ENCODE measurements at regions not wholly inside any gene's neighbourhood (a gene's known extent, or its start where the extent isn't known, plus 50 kb on each side); places are given as distances from the start of the nearest gene placed in this dataset.
"Not testable (repeated sequence)": the region's sequence is repeated elsewhere in the genome, so short reads cannot be mapped to it uniquely, and the experiment has no call there.

DNA sequence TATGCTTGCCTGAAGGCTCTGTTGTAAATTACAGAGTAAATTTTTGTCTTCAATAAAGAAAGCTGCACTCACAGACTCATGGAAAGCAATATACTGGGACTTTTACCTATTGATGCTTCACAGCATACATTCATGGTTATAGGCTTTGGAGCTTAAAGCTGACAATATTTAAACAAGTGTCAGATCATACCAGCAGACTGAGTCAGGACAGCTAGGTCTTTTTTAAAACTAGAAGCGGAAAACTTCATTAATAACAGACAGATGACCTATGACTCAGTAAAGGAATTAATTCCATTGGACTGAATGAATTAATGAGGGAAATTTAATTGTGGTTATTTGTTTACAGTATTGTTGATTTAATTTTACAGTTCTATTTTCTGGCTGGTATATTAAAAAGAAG lies 165.8 kb upstream of the DGKB start:
- CTCF ChIA-PET: no interaction called here
- Mint-ChIP-seq H3K9me3 (peaks cover 4% of the 10 kb centered on the region), H3K27ac (no peak overlapping the region), H3K4me1 (no peaks in the 10 kb centered on the region), H3K27me3 (no peaks in the 10 kb centered on the region), H3K4me3 (no peak overlapping the region), H3K36me3 (ENCODE audit: low read depth) (no peaks in the 10 kb centered on the region)
- TF ChIP-seq CTCF (IDR thresholded peaks at IDR 0.05): no peak
- intact Hi-C loops (cut with micrococcal nuclease): no loop called here
- POLR2A ChIA-PET: no interaction called here
- ATAC-seq (ENCODE audit: low read depth) (no peak), DNase-seq (no peak)

- POLR2A ChIA-PET: no interaction called here
- no peaks in the 10 kb centered on the region for H3K36me3 Mint-ChIP-seq (ENCODE audit: low read depth)
- H3K9me3 Mint-ChIP-seq: peaks cover 3% of the 10 kb centered on the region
- H3K27me3 Mint-ChIP-seq: no peaks in the 10 kb centered on the region
- DNase-seq (no peak), ATAC-seq (ENCODE audit: low read depth) (no peak)
- CTCF ChIA-PET: no interaction called here
- no peak overlapping the region for H3K27ac Mint-ChIP-seq
- intact Hi-C loops (cut with micrococcal nuclease): no loop called here
- H3K4me1 Mint-ChIP-seq: no peaks in the 10 kb centered on the region
- no peak overlapping the region for H3K4me3 Mint-ChIP-seq
- no peak for TF ChIP-seq CTCF (IDR thresholded peaks at IDR 0.05)
Observed at GRCh38 chr7:15057272-15057671, 154.7 kb upstream of the DGKB start.

DNA sequence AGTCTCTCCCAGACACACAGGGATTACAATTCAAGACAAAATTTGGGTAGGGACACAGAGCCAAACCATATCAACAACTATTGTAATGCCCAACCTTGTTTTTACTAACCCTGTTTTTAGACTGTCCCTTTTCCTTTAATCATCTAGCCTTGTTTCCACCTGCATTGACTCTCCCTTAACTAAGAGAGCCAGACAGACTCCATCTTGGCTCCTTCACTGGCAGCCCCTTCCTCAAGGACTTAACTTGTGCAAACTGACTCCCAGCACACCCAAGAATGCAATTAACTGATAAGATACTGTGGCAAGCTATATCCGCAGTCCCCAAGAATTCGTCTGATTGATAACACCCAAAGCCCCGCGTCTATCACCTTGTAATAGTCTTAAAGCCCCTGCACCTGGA lies 151.8 kb upstream of the DGKB start:
- H3K27me3 Mint-ChIP-seq; H3K27ac Mint-ChIP-seq; intact Hi-C loops (cut with micrococcal nuclease); ATAC-seq (ENCODE audit: low read depth); CTCF ChIA-PET; H3K4me3 Mint-ChIP-seq; POLR2A ChIA-PET; H3K36me3 Mint-ChIP-seq (ENCODE audit: low read depth); H3K4me1 Mint-ChIP-seq; DNase-seq: not testable (repeated sequence)
- H3K9me3 Mint-ChIP-seq: peaks cover 11% of the 10 kb centered on the region

DNA sequence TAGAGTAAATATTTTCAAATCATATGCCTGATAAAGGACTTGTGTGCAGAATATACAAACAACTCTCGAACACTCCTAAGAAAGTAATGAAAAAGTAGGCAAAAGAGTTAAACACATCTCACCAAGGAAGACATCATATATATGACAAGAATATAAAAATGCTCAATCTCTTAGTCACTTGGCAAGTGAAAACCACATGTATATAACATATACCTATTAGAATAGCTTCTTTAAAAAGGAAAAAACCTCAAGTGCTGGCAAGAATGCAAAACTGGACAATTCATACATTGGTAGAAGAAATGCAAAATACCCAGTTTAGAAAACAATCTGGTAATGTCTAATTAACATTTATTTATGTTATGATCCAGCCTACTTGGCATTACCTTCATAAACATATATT lies 146.6 kb upstream of the DGKB start:
- Mint-ChIP-seq H3K4me3 (no peak overlapping the region), H3K27me3 (no peaks in the 10 kb centered on the region), H3K27ac (no peak overlapping the region), H3K9me3 (peaks cover 9% of the 10 kb centered on the region), H3K4me1 (no peaks in the 10 kb centered on the region), H3K36me3 (ENCODE audit: low read depth) (no peaks in the 10 kb centered on the region)
- POLR2A ChIA-PET: no interaction called here
- no peak for TF ChIP-seq CTCF (IDR thresholded peaks at IDR 0.05)
- DNase-seq (no peak), ATAC-seq (ENCODE audit: low read depth) (no peak)
- intact Hi-C loops (cut with micrococcal nuclease): no loop called here
- CTCF ChIA-PET: no interaction called here

DNA sequence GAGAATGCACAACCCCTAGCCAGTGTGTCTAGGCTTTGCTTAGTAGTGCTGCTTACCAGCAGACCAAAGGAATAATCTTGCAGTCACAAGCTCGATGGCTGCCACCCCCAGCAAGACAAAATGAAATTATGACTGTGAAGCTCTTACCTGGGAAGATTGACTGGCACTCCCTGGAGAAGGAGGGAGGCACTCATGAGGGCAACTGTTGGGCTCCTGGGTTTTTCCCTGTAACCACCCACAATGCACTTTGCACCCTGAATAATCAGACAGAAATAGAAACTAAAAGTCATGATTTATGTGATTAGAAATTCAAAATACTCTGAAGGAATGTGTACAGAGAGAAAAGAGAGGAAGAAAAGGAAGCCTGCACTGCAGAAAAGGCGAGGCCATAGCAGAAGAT lies 144.3 kb upstream of the DGKB start:
- TF ChIP-seq CTCF (IDR thresholded peaks at IDR 0.05): no peak
- CTCF ChIA-PET: no interaction called here
- intact Hi-C loops (cut with micrococcal nuclease): no loop called here

GRCh38 chr7:15043931-15044330 lies 141.4 kb upstream of the DGKB start:
- Mint-ChIP-seq H3K4me1 (no peaks in the 10 kb centered on the region), H3K27ac (no peak overlapping the region), H3K27me3 (no peaks in the 10 kb centered on the region), H3K4me3 (no peak overlapping the region), H3K36me3 (ENCODE audit: low read depth) (no peaks in the 10 kb centered on the region), H3K9me3 (no peaks in the 10 kb centered on the region)
- TF ChIP-seq CTCF (IDR thresholded peaks at IDR 0.05): no peak
- CTCF ChIA-PET: no interaction called here
- DNase-seq (no peak), ATAC-seq (ENCODE audit: low read depth) (no peak)
- POLR2A ChIA-PET: no interaction called here
- intact Hi-C loops (cut with micrococcal nuclease): no loop called here

More for the DNA sequence above, 144.3 kb upstream of the DGKB start:
- Mint-ChIP-seq H3K27me3 (no peaks in the 10 kb centered on the region), H3K4me1 (no peaks in the 10 kb centered on the region), H3K9me3 (peaks cover 6% of the 10 kb centered on the region), H3K4me3 (no peak overlapping the region), H3K27ac (no peak overlapping the region), H3K36me3 (ENCODE audit: low read depth) (no peaks in the 10 kb centered on the region)
- ATAC-seq (ENCODE audit: low read depth): no peak
- DNase-seq: no peak
- POLR2A ChIA-PET: no interaction called here
